Ecto neural progenitor cell (in vitro differentiated cells): ENCODE measurements at regions not wholly inside any gene's neighbourhood (a gene's known extent, or its start where the extent isn't known, plus 50 kb on each side); places are given as distances from the start of the nearest gene placed in this dataset.
A peak's percentile ranks its signal among the peaks of the same experiment; 100 is the strongest.

Experiments
- DNase-seq: peaks from one replicate; pipeline ENCODE4 v3.0.0-alpha.2; 2018; ENCODE audit warnings: low spot score

DNA sequence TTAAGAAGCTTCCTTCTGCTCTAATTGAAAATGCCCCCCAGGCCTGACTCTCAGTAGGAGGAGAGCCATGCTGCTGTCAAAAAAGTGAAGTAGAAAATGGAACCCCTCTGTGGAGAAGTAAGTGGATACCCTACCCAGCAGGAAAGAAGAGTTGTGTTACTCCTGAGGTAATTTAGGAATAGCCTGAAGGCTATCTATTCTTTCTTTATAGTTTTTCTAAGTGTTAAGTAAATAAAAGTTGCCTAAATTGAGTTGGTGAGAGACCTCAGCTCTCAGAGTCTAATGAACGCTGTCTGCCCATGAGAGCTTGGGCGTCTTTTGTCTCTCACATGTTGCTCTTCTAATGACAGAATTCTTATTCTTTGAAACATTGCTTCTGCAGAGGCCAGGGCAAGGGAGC, 116.2 kb downstream of the NSUN3 start:
- no peak for DNase-seq

DNA sequence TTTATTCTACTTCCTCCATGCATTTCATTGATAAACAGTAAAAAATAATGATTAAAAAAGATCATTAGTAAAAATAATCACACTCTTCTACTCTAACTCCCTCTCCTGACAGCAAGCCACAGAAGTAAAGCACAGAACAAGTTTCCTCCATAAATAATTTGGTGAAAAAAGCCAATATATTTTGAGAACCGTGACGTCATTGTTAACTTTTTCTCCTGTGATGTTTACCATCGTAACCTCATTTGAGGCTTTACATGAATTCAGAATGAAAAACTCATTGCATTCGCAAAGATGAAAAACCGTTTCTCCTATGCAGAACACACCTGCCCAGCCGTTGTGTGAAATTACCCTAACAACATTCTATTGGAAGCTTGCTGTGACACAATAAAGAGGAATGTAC, 120.7 kb downstream of the NSUN3 start:
- DNase-seq: no peak

DNA sequence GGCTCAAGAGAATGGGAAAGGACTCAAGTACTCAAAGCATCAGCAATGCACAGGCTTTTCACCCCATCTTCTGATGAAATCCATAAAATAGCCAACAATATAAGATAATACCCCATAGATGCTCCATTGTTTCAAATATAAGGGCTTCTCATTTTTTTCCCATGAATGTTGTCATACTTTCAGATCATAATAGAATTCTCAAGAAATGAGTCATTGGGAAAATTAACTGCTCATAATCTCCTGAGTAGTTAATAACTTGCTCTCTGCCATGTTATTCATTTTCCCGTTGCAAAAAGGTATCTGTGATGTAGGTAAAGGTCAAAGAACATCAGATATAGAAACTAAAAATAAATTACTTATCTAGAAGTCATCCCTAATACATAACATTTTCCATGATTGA, 121.9 kb downstream of the NSUN3 start:
- DNase-seq: no peak

DNA sequence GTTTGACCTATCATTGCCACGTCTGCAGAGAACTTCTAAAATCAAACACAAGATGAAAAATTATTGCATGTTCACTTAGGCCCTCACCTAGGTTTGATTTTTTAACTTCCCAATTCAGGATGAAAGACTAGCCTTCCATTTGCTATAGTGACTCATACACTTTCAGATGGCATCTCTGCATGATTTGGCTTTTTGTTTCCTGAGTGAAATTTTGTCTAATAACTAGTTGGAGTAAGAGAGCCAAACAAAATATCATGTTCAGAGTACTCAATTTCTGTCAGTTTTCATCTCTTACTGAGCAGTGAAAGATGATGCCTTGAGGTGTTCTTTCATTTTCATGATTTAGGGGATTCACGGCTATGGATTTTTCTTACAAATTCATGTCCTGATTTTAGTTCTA, 122.9 kb downstream of the NSUN3 start:
- DNase-seq: no peak

DNA sequence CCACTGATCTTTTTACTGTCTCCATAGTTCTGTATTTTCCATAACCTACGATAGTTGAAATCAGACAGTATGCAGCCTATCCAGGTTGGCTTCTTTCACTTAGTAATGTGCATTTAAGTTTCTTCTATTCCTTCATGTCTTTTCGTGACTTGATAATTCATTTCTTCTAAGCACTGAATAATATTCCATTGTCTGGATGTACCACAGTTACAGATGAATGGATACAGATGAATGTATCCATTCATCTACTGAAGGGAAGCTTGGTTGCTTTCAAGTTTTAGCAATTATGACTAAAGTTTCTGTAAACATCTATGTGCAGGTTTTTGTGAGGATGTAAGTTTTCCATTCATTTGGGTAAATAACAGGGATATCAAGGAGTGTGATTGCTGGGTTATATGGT, 124.8 kb downstream of the NSUN3 start:
- no peak for DNase-seq

DNA sequence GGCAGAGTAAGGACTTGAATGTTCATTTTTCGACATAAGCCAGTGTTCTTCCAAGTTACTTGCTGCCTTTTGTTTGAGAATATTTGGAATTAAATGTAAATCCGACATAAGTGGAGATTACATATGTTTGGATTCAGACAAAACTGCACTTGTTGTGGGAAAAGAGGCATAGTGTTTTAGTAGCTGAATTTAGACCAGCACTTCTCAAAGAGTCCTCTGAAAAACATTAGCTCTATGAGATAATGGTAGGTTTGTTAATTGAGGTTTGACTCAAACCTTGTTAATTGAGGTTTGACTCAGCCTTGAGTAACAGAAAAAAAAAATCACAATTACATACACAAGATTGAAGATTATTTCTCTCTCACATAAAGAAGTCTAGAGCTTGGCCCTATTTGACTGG, 132.5 kb downstream of the NSUN3 start:
- DNase-seq: no peak

DNA sequence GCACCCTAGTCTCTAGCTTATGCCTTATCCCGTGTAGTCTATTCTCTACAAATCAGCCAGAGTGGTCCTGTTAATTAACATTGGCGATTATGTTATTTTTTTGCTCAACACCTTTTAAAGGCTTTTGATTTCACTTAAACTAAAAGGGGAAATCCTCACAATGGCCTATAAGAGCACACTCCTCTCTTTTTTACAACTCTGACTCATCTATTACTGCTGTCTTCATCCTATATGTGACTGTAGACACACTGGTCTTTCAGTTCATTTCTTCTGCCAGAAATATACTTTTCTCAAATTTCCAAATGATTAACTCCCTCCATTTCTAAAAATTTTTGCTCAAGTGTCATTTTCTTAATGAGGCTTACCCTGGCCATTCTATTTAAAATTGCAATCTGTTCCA, 143.4 kb downstream of the NSUN3 start:
- DNase-seq: no peak

DNA sequence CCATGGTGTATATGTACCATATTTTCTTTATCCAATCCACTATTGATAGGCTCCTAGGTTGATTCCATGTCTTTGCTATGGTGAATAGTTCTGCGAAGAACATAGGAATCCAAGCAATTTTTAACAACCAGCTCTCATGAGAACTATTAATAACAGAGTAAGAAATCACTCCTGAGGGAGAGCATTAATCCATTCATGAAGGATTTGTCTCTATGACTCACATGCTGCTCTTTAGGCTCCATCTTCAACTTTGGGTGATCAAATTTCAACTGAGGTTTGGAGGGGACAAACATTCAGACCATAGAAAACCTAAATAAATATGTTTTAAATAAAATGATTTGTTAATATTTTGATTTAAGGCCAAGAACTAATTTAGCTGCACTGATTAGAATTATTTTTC, 147.4 kb downstream of the NSUN3 start:
- DNase-seq: no peak

DNA sequence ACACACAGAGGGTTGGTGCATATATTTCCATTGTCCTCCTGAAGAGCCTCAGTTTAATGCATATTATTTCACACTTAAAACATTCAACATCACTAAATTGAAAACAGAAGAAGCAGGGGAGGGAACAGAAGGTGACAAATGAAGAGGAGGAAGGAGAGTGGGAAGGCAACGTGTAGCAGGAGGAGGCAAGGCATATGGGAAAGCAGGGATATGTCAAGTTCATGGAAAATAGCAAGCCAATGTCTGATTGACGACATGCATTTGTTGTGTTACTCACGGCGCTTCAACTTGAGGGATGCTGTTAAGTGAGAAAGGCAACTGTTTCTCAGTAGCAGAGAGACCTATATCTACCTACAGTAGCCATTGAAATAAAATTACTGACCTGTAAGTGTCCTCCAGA, 154.5 kb downstream of the NSUN3 start:
- DNase-seq: no peak

DNA sequence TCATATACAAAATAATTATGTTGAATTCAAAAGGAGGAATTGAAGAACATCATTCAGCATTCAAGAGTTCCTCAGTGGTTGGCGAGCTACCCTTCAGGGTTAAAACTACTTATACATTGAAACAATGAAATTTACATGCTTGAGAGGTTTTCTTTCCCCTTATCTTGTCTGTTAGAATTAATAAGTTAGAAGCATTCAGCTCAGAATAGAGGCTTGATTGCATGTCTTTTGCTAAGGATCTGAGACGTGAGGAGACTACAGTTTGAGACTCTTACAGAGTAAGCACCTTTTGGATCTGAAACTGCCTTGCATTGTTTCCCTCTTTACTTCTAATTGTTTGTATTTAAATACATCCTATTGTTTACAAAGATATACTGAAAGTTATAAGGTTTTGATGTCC, 157.6 kb downstream of the NSUN3 start:
- no peak for DNase-seq

DNA sequence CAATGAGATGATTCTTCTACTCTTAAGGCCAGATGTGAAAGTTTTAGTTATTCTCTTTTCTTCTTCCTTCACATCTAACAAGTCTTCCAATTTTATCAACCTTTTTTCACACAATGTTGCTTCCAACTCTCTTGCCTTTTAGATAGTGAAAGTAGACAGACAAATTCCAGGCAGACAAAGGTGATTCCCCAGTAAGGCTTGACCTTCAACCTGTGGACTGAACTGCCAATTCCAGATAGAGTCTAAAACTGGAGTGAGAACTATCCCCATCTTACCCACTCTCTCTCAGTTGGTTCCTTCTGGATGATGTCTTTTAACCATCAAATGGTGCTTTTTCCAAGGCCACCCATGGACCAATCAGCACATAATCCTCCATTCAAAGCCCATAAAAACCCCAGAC, 159.0 kb downstream of the NSUN3 start:
- DNase-seq: no peak

DNA sequence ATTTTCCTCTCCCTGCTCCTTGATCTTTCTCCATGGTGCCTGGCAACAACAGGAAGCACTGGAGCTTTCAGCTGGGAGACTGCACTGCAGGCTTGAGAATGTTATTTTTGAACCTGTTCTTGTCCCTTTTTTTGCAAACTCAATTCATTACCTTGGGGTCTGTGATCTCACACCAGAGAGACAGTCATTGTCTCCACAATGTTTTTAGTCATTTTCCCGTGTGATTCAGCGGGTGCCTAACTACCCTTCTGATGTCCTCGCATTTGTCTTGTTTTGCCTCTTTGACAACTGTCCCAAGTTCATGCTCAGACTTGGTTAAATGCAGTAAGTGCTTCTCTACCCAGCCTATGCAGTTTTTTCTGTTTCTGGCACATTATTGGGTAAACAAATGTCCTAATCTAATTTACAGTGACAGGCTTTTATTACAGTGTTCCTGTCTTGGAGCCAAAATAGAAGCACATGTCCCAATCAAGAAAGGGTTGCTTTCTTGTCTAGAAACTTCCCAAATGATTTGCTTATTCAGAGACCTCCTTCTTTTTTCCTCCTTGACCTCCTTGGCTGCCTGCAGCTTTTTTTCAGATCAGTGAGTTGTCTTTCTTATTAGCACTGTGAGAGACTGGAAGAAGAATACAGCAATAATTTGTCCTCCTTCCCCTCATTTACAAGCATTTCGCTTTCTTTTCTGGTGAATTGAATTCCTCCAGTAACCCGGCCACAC, 162.4 kb downstream of the NSUN3 start:
- DNase-seq: no peak

DNA sequence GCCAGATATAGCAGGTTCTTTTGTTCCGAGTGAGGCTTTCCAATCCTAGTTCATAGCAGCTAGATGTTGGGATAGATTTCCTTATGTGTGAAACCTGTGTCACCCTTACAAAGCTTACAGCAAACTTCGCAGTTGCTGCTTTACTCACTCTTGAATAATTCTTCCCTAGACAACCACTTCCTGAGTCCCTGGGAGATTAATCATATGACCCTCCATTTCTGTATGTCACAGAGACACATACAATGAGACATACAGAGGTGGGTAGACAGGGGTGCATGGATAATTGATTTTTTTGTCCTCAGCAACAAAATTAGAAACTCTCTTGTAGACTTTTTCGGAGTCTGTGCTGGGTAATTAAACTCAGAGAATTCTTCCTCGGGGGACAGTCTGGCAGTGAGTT, 163.2 kb downstream of the NSUN3 start:
- DNase-seq: no peak

DNA sequence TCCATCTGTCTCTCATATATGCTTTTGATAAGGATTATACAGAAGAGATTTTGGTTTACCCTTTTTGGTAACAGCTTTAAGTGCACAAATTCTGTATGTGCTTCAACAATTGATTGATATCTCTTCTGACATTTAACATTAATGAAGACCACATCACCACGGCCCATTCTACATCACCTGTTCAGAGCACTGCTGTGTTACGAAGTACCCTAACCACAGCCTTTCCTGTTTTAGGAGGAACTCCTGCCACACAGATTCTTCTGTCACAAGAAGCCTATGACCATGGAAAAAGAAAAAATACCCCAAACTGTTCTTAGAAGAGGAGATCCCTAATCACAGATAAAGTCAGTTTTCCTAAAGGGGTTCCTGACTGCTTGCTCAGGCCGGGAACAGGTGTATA, 170.1 kb downstream of the NSUN3 start:
- no peak for DNase-seq

DNA sequence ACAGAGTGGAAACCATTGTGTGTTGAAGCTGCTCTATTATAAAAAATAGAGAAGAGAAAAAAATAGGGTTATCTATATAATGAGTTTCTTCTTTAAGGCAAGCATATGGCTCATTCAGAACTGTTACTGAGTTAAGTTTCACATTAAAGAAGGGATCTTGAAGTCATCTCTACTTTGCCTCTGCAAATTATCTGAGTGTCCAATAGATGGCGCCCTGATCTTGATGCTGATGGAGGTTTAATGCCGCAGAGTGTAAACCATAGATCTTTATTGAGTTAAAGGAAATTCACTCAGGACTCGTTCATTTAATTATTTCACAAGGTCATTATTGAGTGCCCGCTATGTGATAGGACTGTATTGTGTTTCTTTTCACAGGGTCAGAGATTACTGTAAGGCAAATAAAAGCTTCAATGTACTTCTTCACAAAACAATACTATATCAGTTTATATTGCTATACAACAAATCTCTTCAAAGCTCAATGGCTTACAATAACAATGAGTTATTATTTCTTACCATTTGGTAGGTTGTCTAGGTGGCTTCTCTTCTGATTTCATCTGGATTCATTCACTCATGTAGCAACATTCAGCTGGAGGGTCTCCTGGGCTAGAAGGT, 171.4 kb downstream of the NSUN3 start:
- no peak for DNase-seq

DNA sequence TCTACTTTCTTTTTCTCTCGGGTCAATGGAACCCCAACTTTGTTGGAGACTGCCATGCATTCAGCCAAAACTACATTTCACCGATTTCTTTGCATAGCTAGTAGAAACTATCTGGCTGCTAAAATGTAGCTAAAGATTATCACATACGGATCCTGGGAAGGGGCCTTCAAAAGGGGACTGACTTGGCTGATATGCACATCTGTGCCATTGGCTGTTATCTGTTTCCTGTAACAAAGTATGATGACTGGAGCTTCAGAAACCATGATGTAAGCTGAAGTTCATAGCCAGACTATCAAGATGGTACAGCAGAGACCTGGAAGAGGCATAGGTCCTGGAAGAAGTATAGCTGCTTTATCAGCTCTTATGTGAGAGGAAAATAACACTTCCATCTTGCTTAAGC, 179.1 kb downstream of the NSUN3 start:
- DNase-seq: no peak

DNA sequence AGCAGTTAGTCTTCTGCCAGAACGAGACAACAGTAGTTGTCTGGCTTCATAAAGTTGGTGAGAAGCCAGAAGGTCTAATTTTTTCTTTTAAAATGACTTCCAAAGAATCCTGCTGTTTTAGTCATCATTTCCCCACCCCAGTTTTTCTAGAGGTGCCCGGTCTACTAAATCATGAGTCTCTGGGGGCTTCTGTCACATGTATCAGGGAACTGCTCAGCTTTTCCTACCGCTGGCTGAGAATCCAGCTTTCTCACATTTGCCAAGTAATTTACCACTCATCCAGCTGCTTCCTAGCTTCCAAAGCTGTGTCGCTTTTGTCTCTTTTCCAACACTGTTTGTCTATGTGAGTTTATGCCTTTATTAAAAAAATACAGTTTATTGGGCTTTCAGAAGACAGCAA, 183.3 kb downstream of the NSUN3 start:
- no peak for DNase-seq

DNA sequence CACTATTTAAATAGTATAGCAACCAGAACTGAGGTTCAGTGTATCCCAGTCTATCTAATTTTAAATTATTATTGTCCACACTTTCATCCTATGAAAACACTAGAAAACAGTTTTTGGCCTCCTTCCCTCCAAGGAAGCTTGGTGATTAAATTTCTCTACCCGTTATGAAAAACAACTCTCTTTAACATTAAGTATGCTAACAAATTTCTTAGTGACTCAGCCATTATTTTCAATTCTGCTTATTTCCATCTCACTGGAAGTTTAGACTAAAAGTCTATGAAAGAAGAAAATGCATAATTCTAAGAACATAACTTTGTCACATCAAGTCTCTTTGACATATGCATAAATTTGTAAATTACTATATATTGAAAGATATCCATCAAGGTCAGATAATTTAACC, 185.2 kb downstream of the NSUN3 start:
- DNase-seq: no peak

DNA sequence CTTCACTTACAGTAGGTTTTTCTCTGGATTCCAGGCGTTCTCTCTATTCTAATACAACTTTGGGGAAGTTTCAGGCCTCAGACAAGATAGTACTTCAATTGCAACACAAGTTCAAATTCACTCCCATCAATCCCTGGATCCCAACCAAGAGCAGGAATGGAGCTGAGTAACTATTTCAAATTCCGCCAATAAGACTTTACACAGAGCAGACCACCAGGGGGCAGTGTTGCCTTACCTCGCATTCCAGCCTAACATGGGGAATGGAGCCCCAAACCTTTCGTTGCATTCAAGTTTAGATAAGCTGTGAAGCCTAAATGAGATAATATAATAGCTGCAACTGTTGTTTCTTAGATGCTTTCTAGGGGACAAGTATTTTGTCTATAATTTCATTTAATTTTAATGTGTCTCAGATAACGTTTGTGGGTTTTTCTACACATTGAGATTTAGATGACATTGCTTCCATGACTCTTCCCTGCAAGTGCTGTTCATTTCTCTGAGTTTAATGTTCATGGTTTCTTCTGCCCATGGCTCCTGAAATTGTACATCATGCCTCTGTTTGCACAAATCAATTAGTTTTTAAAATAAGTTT, 186.7 kb downstream of the NSUN3 start:
- DNase-seq: peak; percentile 73

DNA sequence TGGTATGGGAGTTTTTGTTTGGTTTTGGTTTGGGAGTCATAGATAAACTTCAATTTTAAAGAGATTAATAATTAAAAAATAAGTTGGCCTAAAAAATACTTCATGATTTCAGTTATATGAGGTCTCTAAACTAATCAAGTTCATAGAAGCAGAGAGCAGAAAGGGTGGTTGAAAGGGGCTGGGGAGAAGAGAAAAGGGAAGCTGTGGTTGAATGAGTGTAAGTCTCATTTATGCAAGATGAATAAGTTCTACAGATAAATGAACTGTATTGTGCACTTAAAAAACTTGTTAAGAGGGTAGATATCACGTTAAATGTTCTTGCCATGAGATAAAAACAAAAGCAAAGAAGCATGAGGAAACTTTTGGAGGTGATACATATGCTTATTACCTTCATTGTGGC, 188.7 kb downstream of the NSUN3 start:
- no peak for DNase-seq

DNA sequence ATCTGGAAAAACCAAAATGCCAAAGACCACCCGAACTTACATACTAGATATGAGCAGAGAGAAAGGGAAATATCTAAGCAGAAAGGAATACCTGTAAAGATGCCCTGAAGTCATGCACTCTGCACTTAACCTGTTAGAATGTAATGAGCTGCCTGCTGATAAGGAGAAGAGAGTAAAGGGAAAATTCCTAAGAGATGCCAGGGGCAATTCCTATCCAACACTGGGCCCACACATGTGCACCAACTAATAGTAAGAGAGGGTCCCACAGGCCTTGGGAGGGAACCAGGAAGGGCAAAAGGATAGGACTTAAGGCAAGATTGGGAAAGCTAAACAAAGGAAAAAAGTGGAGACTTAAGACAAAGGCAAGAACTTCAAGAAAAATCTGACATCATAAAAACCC, 189.5 kb downstream of the NSUN3 start:
- DNase-seq: no peak

DNA sequence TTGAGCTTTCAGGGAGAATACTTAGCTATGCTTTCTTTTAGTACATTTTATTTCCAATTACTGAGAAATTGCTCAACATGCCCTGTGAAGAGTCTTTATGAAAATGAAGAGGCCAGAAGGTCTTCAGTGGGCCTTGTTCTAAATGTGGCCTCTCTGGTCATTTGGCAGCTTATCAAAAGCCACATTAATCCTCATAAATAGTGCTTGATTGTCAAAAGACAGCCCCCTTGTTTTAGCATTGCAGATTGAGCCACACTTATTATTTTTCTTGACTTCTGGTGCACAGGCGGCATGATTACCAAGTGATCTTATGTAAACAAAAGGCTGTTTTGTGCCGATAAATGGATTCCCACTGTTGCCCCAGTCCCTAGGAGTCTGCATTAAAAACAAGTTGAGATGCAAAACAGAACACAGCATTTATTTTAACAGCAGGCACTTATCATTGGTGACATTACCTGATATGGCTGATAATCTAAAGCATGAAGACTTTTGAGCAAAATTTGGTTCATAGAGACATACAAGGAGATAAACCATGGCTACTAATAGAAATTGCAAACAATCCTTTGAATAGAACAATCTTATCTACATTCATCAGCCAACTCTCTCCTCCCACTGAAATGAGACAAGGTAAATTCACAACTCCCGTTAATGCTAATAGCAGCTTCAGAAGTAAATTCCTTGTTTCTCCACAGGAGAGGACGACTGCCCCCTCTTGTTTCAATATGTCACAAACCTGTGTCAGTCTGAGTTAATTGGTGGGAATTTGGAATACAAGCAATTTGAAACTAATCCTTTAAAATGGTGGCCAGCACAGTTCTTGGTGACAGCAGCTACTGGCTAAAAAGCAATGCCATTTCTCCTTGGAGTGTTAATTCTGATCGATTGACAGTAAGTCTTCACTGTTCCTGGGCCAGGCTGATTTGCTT, 194.3 kb downstream of the NSUN3 start:
- no peak for DNase-seq

DNA sequence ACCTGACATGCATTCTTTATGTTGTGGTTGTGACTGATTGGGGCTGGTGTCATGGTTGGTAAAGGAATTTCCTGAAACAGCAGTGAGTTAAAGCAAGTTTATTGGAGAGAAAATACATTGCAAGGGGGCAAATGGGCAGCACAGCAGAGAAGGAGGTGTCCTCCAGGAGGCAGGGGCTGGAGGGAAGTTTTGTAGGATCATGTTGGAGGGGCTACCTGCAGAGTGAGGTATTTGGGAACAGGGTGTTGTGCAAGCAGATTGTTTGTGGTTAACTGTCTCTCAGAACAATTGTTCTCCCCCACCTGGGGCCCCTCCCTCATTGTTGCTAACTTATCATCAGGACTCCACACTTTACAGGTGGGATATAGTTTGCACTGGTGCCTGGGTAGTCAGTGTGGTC, 196.0 kb downstream of the NSUN3 start:
- DNase-seq: no peak
